HepG2 (cell line): ENCODE measurements at regions not wholly inside any gene's neighbourhood (a gene's known extent, or its start where the extent isn't known, plus 50 kb on each side); places are given as distances from the start of the nearest gene placed in this dataset.
A peak's percentile ranks its signal among the peaks of the same experiment; 100 is the strongest.

ENCODE experiments used
- BRD4 ChIP-seq: sonication (generic); formaldehyde crosslinking; IDR thresholded peaks from 2 replicates; pipeline ENCODE4 v1.4.0; 2020; ENCODE audit warnings: missing genetic modification reagents
- CBX2 ChIP-seq, 2 experiments: fragments of 200-600 bp in 1 of 2; sonication (generic); formaldehyde crosslinking in 1 of 2; IDR thresholded peaks; 2 replicates each; pipeline versions ENCODE4 v1.7.0 to v1.8.1; 2018 to 2022; ENCODE audit warnings: low read depth in 2 of 2, low read length in 1 of 2, mild to moderate bottlenecking in 1 of 2, missing genetic modification reagents in 1 of 2
- EHMT2 ChIP-seq: fragments of 200-600 bp; sonication (generic); IDR thresholded peaks from 2 replicates; pipeline ENCODE4 v1.7.0; 2017; ENCODE audit warnings: antibody characterized with exemption, low read depth, low read length, borderline replicate concordance
- HNF4A ChIP-seq: sonication (generic); formaldehyde crosslinking; IDR thresholded peaks from 2 replicates; pipeline ENCODE4 v1.4.0; 2020; ENCODE audit warnings: missing genetic modification reagents
- IRX3 ChIP-seq: sonication (generic); formaldehyde crosslinking; IDR thresholded peaks from 2 replicates; pipeline ENCODE4 v1.8.1; 2023; ENCODE audit warnings: mild to moderate bottlenecking, low read depth, missing genetic modification reagents, borderline replicate concordance
- KLF11 ChIP-seq: IDR thresholded peaks from 2 replicates; pipeline ENCODE4 v1.6.1; 2016; ENCODE audit warnings: missing compliant biosample characterization
- SALL2 ChIP-seq: sonication (generic); formaldehyde crosslinking; IDR thresholded peaks from 2 replicates; pipeline ENCODE4 v1.8.1; 2023; ENCODE audit warnings: mild to moderate bottlenecking, missing genetic modification reagents, inconsistent platforms
- ZFP37 ChIP-seq: sonication (generic); formaldehyde crosslinking; IDR thresholded peaks from 2 replicates; pipeline ENCODE4 v1.4.0; 2020; ENCODE audit warnings: missing genetic modification reagents, borderline replicate concordance
- ZFP41 ChIP-seq: sonication (generic); formaldehyde crosslinking; IDR thresholded peaks from 2 replicates; pipeline ENCODE4 v1.4.0; 2020; ENCODE audit warnings: mild to moderate bottlenecking, missing genetic modification reagents, borderline replicate concordance
- ZNF274 ChIP-seq: sonication (generic); formaldehyde crosslinking; IDR thresholded peaks from 2 replicates; pipeline ENCODE4 v1.5.1; 2020; ENCODE audit warnings: mild to moderate bottlenecking, missing genetic modification reagents
- ZNF430 ChIP-seq: sonication (generic); formaldehyde crosslinking; IDR thresholded peaks from 2 replicates; pipeline ENCODE4 v1.9.0; 2021; ENCODE audit warnings: mild to moderate bottlenecking, missing genetic modification reagents
- ZNF451 ChIP-seq: sonication (generic); formaldehyde crosslinking; IDR thresholded peaks from 2 replicates; pipeline ENCODE4 v1.5.0; 2020; ENCODE audit warnings: mild to moderate bottlenecking, missing genetic modification reagents
- ZNF768 ChIP-seq: sonication (generic); formaldehyde crosslinking; IDR thresholded peaks from 2 replicates; pipeline ENCODE4 v1.4.0; 2020; ENCODE audit warnings: missing genetic modification reagents
- ZNF816 ChIP-seq: sonication (generic); formaldehyde crosslinking; IDR thresholded peaks from 2 replicates; pipeline ENCODE4 v1.8.0; 2022; ENCODE audit warnings: missing genetic modification reagents, mild to moderate bottlenecking, borderline replicate concordance
- TF ChIP-seq, protein P1 (sequence below): sonication (generic); formaldehyde crosslinking; IDR thresholded peaks from 2 replicates; pipeline ENCODE4 v1.4.0; 2020; ENCODE audit warnings: mild to moderate bottlenecking, missing genetic modification reagents
- TF ChIP-seq, protein P2 (sequence below): conservative IDR thresholded peaks from 2 replicates; pipeline ENCODE4 v1.6.1; 2018; ENCODE audit warnings: missing genetic modification reagents
- TF ChIP-seq, protein P3 (sequence below): sonication (generic); formaldehyde crosslinking; conservative IDR thresholded peaks from 2 replicates; pipeline ENCODE4 v1.4.0; 2020; ENCODE audit warnings: missing genetic modification reagents
- TF ChIP-seq, protein P4 (sequence below): sonication (generic); formaldehyde crosslinking; IDR thresholded peaks from 2 replicates; pipeline ENCODE4 v1.8.0; 2022; ENCODE audit warnings: low read depth, missing genetic modification reagents

DNA sequence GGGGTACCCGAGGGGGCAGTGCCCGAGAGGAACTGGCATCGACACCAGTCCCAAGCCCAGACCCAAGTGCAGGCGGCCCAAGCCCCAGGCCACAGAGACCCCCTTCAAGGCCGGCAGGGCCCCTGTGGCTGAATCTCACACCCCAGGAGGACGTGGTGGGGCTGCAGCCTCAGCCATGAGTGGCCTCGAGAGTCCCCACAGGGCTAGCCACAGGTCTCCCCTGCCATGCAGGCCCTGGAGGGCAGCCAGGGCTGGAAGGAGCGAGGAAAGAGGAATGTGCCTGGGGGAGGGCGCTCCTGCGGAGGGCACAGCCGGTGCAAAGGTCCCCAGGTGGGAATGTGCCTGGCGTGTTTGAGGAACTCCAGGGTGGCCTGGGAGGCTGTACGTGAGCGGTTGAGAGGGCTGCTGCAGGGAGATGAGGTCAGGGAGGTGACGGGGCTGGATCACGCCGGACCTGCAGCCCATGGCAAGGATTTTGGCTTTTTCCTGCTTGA, 86.1 kb downstream of the NCOR2 start (continued):
- TF ChIP-seq, protein P1, sequence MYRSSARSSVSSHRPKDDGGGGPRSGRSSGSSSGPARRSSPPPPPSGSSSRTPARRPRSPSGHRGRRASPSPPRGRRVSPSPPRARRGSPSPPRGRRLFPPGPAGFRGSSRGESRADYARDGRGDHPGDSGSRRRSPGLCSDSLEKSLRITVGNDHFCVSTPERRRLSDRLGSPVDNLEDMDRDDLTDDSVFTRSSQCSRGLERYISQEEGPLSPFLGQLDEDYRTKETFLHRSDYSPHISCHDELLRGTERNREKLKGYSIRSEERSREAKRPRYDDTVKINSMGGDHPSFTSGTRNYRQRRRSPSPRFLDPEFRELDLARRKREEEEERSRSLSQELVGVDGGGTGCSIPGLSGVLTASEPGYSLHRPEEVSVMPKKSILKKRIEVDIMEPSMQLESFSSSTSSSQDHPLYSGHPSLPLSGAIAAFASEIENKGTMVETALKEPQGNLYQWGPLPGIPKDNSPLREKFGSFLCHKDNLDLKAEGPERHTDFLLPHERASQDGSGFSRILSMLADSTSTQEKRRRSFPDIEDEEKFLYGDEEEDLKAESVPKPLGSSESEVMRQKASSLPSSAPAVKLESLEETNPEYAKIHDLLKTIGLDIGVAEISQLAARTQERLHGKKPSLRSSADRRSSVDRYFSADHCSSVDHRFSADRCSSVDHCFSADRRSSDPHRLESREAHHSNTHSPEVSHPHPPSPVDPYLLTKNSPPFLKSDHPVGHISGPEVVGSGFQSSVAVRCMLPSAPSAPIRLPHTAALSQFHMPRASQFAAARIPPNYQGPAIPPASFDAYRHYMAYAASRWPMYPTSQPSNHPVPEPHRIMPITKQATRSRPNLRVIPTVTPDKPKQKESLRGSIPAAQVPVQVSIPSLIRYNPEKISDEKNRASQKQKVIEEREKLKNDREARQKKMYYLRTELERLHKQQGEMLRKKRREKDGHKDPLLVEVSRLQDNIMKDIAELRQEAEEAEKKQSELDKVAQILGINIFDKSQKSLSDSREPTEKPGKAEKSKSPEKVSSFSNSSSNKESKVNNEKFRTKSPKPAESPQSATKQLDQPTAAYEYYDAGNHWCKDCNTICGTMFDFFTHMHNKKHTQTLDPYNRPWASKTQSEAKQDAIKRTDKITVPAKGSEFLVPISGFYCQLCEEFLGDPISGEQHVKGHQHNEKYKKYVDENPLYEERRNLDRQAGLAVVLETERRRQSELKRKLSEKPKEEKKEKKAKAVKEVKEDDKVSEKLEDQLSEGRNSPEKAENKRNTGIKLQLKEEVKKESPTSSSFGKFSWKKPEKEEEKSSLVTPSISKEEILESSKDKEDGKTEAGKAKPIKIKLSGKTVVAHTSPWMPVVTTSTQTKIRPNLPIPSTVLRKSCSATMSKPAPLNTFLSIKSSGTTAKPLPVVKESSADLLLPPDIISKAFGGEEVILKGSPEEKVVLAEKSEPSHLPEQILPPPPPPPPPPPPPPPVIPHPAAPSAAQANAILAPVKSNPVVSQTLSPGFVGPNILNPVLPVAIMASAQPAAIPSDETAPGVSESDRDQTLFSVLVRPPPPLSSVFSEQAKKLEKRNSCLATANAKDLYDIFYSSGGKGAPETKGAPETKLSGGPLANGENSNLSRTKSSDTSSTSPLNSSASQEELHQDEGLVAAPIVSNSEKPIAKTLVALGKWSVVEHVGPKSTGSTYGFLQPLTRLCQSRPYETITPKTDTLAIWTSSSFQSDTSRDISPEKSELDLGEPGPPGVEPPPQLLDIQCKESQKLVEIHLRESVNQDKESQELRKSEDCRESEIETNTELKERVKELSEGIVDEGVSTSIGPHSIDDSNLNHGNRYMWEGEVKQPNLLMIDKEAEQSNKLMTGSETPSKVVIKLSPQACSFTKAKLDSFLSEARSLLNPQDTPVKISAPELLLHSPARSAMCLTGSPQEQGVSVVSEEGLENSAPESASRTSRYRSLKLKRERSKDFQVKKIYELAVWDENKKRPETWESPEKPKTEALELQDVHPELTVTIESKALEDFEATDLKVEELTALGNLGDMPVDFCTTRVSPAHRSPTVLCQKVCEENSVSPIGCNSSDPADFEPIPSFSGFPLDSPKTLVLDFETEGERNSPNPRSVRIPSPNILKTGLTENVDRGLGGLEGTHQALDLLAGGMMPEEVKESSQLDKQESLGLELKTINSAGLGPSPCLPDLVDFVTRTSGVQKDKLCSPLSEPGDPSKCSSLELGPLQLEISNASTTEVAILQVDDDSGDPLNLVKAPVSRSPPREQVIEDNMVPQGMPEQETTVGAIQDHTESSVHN (CRISPR knock-in tag): no peak
- TF ChIP-seq KLF11 (no peak), ZNF274 (CRISPR knock-in tag) (no peak), HNF4A (CRISPR knock-in tag) (peak; percentile 95), ZNF768 (CRISPR knock-in tag) (no peak), BRD4 (CRISPR knock-in tag) (peak; percentile 30; the same call in 1 of the 2 replicates), EHMT2 (no peak), ZNF430 (no peak), CBX2 (IDR thresholded peaks at IDR 0.05; ENCODE audit: low read depth, low read length) (no peak), CBX2 (CRISPR knock-in tag; IDR thresholded peaks at IDR 0.05; ENCODE audit: low read depth) (no peak), ZFP37 (CRISPR knock-in tag) (no peak), ZNF451 (CRISPR knock-in tag) (no peak), IRX3 (CRISPR knock-in tag) (no peak), SALL2 (CRISPR knock-in tag) (no peak), ZNF816 (CRISPR knock-in tag) (no peak), ZFP41 (CRISPR knock-in tag) (no peak)
- TF ChIP-seq, protein P2, sequence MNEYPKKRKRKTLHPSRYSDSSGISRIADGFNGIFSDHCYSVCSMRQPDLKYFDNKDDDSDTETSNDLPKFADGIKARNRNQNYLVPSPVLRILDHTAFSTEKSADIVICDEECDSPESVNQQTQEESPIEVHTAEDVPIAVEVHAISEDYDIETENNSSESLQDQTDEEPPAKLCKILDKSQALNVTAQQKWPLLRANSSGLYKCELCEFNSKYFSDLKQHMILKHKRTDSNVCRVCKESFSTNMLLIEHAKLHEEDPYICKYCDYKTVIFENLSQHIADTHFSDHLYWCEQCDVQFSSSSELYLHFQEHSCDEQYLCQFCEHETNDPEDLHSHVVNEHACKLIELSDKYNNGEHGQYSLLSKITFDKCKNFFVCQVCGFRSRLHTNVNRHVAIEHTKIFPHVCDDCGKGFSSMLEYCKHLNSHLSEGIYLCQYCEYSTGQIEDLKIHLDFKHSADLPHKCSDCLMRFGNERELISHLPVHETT (CRISPR knock-in tag): no peak; the same call in 1 of the 2 replicates
- TF ChIP-seq, protein P3, sequence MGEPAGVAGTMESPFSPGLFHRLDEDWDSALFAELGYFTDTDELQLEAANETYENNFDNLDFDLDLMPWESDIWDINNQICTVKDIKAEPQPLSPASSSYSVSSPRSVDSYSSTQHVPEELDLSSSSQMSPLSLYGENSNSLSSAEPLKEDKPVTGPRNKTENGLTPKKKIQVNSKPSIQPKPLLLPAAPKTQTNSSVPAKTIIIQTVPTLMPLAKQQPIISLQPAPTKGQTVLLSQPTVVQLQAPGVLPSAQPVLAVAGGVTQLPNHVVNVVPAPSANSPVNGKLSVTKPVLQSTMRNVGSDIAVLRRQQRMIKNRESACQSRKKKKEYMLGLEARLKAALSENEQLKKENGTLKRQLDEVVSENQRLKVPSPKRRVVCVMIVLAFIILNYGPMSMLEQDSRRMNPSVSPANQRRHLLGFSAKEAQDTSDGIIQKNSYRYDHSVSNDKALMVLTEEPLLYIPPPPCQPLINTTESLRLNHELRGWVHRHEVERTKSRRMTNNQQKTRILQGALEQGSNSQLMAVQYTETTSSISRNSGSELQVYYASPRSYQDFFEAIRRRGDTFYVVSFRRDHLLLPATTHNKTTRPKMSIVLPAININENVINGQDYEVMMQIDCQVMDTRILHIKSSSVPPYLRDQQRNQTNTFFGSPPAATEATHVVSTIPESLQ (CRISPR knock-in tag): no peak
- TF ChIP-seq, protein P4, sequence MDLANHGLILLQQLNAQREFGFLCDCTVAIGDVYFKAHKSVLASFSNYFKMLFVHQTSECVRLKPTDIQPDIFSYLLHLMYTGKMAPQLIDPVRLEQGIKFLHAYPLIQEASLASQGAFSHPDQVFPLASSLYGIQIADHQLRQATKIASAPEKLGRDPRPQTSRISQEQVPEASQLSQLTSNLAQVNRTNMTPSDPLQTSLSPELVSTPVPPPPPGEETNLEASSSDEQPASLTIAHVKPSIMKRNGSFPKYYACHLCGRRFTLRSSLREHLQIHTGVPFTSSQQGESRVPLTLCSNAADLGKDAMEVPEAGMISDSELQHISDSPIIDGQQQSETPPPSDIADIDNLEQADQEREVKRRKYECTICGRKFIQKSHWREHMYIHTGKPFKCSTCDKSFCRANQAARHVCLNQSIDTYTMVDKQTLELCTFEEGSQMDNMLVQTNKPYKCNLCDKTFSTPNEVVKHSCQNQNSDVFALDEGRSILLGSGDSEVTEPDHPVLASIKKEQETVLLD (CRISPR knock-in tag): no peak
